H1 (cell line): ENCODE measurements at regions not wholly inside any gene's neighbourhood (a gene's known extent, or its start where the extent isn't known, plus 50 kb on each side); places are given as distances from the start of the nearest gene placed in this dataset.

Experiments used
- CTCF ChIA-PET: fragments of 300-600 bp; sonication (Branson Sonifier 250); formaldehyde crosslinking; loops from one replicate; lab custom pipeline; 2021; ENCODE audit not compliant: partially characterized antibody; lab: Charles Lee
- POLR2A ChIA-PET: fragments of 300-600 bp; sonication (Branson Sonifier 250); formaldehyde crosslinking; loops from one replicate; lab custom pipeline; 2021; ENCODE audit warnings: inconsistent platforms; ENCODE audit not compliant: partially characterized antibody; lab: Charles Lee
- DNase-seq, 2 experiments: peaks; one replicate each; pipeline versions ENCODE4 v3.0.0 to v3.0.0-alpha.2; 2010 to 2022; ENCODE audit warnings: low spot score in 2 of 2, low read depth in 1 of 2, mixed read lengths in 1 of 2
- FAIRE-seq: peaks from 2 replicates; lab custom pipeline; 2011; peaks lifted over from hg19 to GRCh38; lab: Jason Lieb, UNC
- H2AFZ ChIP-seq: 2 replicates; pipeline ENCODE4 v1.8.1; 2012; ENCODE audit warnings: low read length, inconsistent platforms
- H2AK5ac ChIP-seq: 2 replicates; pipeline ENCODE4 v1.6.1; 2013; ENCODE audit warnings: low read depth, low read length
- H2BK120ac ChIP-seq: replicated peaks from 2 replicates; pipeline ENCODE3; 2013; ENCODE audit warnings: low read depth, low read length, inconsistent platforms
- H2BK12ac ChIP-seq: 2 replicates; pipeline ENCODE4 v1.6.1; 2013; ENCODE audit warnings: low read depth, low read length
- H2BK15ac ChIP-seq: 2 replicates; pipeline ENCODE4 v1.6.1; 2013; ENCODE audit warnings: low read length
- H2BK20ac ChIP-seq: 2 replicates; pipeline ENCODE4 v1.6.1; 2013; ENCODE audit warnings: low read length
- H2BK5ac ChIP-seq: 2 replicates; pipeline ENCODE4 v1.6.1; 2013; ENCODE audit warnings: low read depth, low read length
- H3K14ac ChIP-seq: 2 replicates; pipeline ENCODE4 v1.6.1; 2013; ENCODE audit warnings: inconsistent platforms; ENCODE audit not compliant: insufficient read length
- H3K18ac ChIP-seq: 2 replicates; pipeline ENCODE4 v1.6.1; 2013; ENCODE audit warnings: low read length; ENCODE audit errors: extremely low read depth
- H3K23ac ChIP-seq: 2 replicates; pipeline ENCODE4 v1.6.1; 2013; ENCODE audit warnings: inconsistent platforms; ENCODE audit not compliant: insufficient read length
- H3K23me2 ChIP-seq: 2 replicates; pipeline ENCODE4 v1.6.1; 2013; ENCODE audit warnings: low read depth, low read length
- H3K27ac ChIP-seq: 2 replicates; pipeline ENCODE4 v1.6.1; 2011; ENCODE audit warnings: low read depth, low read length, inconsistent platforms
- H3K27me3 ChIP-seq, 4 experiments: replicated peaks in 1 of 4; 1 replicate in 1 of 4; 2 replicates in 3 of 4; pipeline versions ENCODE4 v1.6.1 to v1.8.1; 2011 to 2013; ENCODE audit warnings: low read length in 3 of 4, mild to moderate bottlenecking in 3 of 4, inconsistent platforms in 2 of 4, mixed read lengths in 2 of 4, moderate library complexity in 1 of 4; ENCODE audit not compliant: control insufficient read depth in 3 of 4, insufficient read depth in 3 of 4; ENCODE audit errors: extremely low read depth in 1 of 4
- H3K36me3 ChIP-seq, 4 experiments: 2 replicates each; pipeline versions ENCODE4 v1.6.1 to v1.8.1; 2011 to 2013; ENCODE audit warnings: mild to moderate bottlenecking in 4 of 4, low read length in 3 of 4, moderate library complexity in 2 of 4, control low read depth in 1 of 4, inconsistent platforms in 1 of 4; ENCODE audit not compliant: insufficient read depth in 4 of 4, control insufficient read depth in 2 of 4
- H3K4ac ChIP-seq: replicated peaks from 2 replicates; pipeline ENCODE3; 2013; ENCODE audit warnings: low read length, low read depth, mixed read lengths, inconsistent platforms; ENCODE audit not compliant: insufficient read length
- H3K4me1 ChIP-seq, 4 experiments: replicated peaks in 1 of 4; 1 replicate in 1 of 4; 2 replicates in 3 of 4; pipeline versions ENCODE4 v1.6.1 to v1.8.1; 2011 to 2013; ENCODE audit warnings: low read length in 3 of 4, inconsistent platforms in 2 of 4, mixed read lengths in 1 of 4; ENCODE audit not compliant: insufficient read depth in 4 of 4, control insufficient read depth in 3 of 4
- H3K4me2 ChIP-seq, 2 experiments: 2 replicates each; pipeline versions ENCODE4 v1.6.1 to v1.8.1; 2011 to 2013; ENCODE audit warnings: low read depth in 2 of 2, low read length in 2 of 2, control low read depth in 1 of 2, inconsistent platforms in 1 of 2, mild to moderate bottlenecking in 1 of 2; ENCODE audit not compliant: insufficient read depth in 1 of 2
- H3K4me3 ChIP-seq, 4 experiments: fragments of 200-600, 300-600 bp in 1 of 4; sonication (generic), shearing (Covaris generic), sonication (Bioruptor Twin) in 1 of 4; 2 replicates each; pipeline versions ENCODE4 v1.5.1 to v1.8.1; 2011 to 2016; ENCODE audit warnings: low read length in 4 of 4, low read depth in 3 of 4, control low read depth in 2 of 4, inconsistent platforms in 2 of 4, mild to moderate bottlenecking in 2 of 4, mixed read lengths in 1 of 4, moderate library complexity in 1 of 4; ENCODE audit not compliant: insufficient read depth in 2 of 4; ENCODE audit errors: extremely low read depth in 1 of 4
- H3K56ac ChIP-seq: replicated peaks from 2 replicates; pipeline ENCODE3; 2013; ENCODE audit warnings: low read depth, mild to moderate bottlenecking, mixed read lengths, low read length, inconsistent platforms; ENCODE audit not compliant: insufficient read length
- H3K79me1 ChIP-seq: 2 replicates; pipeline ENCODE4 v1.6.1; 2013; ENCODE audit warnings: low read depth, low read length, control low read depth
- H3K79me2 ChIP-seq, 2 experiments: 2 replicates each; pipeline versions ENCODE4 v1.6.1 to v1.8.1; 2012 to 2013; ENCODE audit warnings: low read length in 2 of 2, mild to moderate bottlenecking in 2 of 2, inconsistent platforms in 1 of 2; ENCODE audit not compliant: insufficient read depth in 2 of 2, control insufficient read depth in 1 of 2
- H3K9ac ChIP-seq, 4 experiments: replicated peaks in 1 of 4; 1 replicate in 1 of 4; 2 replicates in 3 of 4; pipeline versions ENCODE4 v1.6.1 to v1.8.1; 2011 to 2013; ENCODE audit warnings: low read depth in 3 of 4, low read length in 3 of 4, control low read depth in 2 of 4, mild to moderate bottlenecking in 2 of 4, moderate library complexity in 2 of 4, inconsistent platforms in 1 of 4; ENCODE audit errors: extremely low read depth in 1 of 4
- H3K9me3 ChIP-seq, 2 experiments: 2 replicates each; pipeline versions ENCODE4 v1.6.1 to v1.8.1; 2012 to 2013; ENCODE audit warnings: mild to moderate bottlenecking in 2 of 2, moderate library complexity in 2 of 2, control low read depth in 1 of 2, inconsistent platforms in 1 of 2, low read depth in 1 of 2, low read length in 1 of 2, mixed read lengths in 1 of 2; ENCODE audit not compliant: insufficient read depth in 2 of 2
- H4K20me1 ChIP-seq, 2 experiments: replicated peaks in 1 of 2; 2 replicates each; pipeline versions ENCODE3 to v1.8.1; 2011 to 2013; ENCODE audit warnings: inconsistent platforms in 2 of 2, low read length in 2 of 2, mild to moderate bottlenecking in 1 of 2; ENCODE audit not compliant: insufficient read depth in 2 of 2, control insufficient read depth in 1 of 2
- H4K5ac ChIP-seq: 2 replicates; pipeline ENCODE4 v1.6.1; 2013; ENCODE audit warnings: low read length, low read depth, mixed read lengths, inconsistent platforms; ENCODE audit not compliant: insufficient read length
- H4K8ac ChIP-seq: 2 replicates; pipeline ENCODE4 v1.8.0; 2013; ENCODE audit warnings: mild to moderate bottlenecking, moderate library complexity, low read length, inconsistent platforms; ENCODE audit not compliant: insufficient read depth; ENCODE audit errors: extremely low read depth
- H4K91ac ChIP-seq: replicated peaks from 2 replicates; pipeline ENCODE3; 2013; ENCODE audit warnings: low read length, mixed read lengths, inconsistent platforms; ENCODE audit not compliant: insufficient read length
- ATF2 ChIP-seq: IDR thresholded peaks from 2 replicates; pipeline ENCODE4 v1.6.1; 2012; ENCODE audit warnings: low read length, inconsistent platforms
- BRCA1 ChIP-seq: IDR thresholded peaks from 2 replicates; pipeline ENCODE4 v1.6.1; 2012; ENCODE audit warnings: low read depth, low read length, improper control_type of control experiment
- CREB1 ChIP-seq: IDR thresholded peaks from 2 replicates; pipeline ENCODE4 v1.6.1; 2012; ENCODE audit warnings: inconsistent platforms
- KDM4A ChIP-seq: IDR thresholded peaks from one replicate; pipeline ENCODE4 v1.7.1; 2012; ENCODE audit warnings: low read depth, mild to moderate bottlenecking, moderate library complexity, low read length, inconsistent platforms; ENCODE audit not compliant: severe bottlenecking
- MAFK ChIP-seq: IDR thresholded peaks from 2 replicates; pipeline ENCODE4 v1.6.1; 2012; ENCODE audit warnings: low read depth, mild to moderate bottlenecking, improper control_type of control experiment, low read length
- NANOG ChIP-seq: IDR thresholded peaks from 2 replicates; pipeline ENCODE4 v1.6.1; 2011; ENCODE audit warnings: low read length, low read depth, mild to moderate bottlenecking, inconsistent platforms; ENCODE audit not compliant: insufficient read depth, poor library complexity, severe bottlenecking
- SIRT6 ChIP-seq: IDR thresholded peaks from one replicate; pipeline ENCODE4 v1.7.1; 2012; ENCODE audit warnings: low read length, inconsistent platforms
- SRF ChIP-seq: IDR thresholded peaks from 2 replicates; pipeline ENCODE4 v1.6.1; 2011; ENCODE audit warnings: mild to moderate bottlenecking, low read depth, low read length, moderate library complexity
- TAF1 ChIP-seq: IDR thresholded peaks from 2 replicates; pipeline ENCODE4 v1.6.1; 2011; ENCODE audit warnings: mild to moderate bottlenecking, low read depth, low read length
- TBP ChIP-seq: IDR thresholded peaks from 2 replicates; pipeline ENCODE4 v1.6.1; 2011; ENCODE audit warnings: low read depth, low read length, improper control_type of control experiment
- YY1 ChIP-seq: IDR thresholded peaks from 2 replicates; pipeline ENCODE4 v1.6.1; 2011; ENCODE audit warnings: low read depth, mild to moderate bottlenecking, low read length
- ZNF274 ChIP-seq: IDR thresholded peaks from 2 replicates; pipeline ENCODE4 v1.7.0; 2012; ENCODE audit warnings: low read length, borderline replicate concordance; ENCODE audit errors: extremely low read depth
- WGBS, 2 experiments: shearing (Covaris generic) in 1 of 2; methylation state at CpG; one replicate each; pipeline versions ENCODE4 v1.1.6 to v1.1.7; 2013 to 2015; ENCODE audit warnings: low lambda C conversion rate in 2 of 2, mixed read lengths in 2 of 2, inconsistent platforms in 1 of 2, low coverage in 1 of 2, missing lambda C conversion rate in 1 of 2; ENCODE audit not compliant: insufficient replicate concordance in 2 of 2, insufficient coverage in 1 of 2, insufficient read length in 1 of 2; ENCODE audit errors: extremely low coverage in 1 of 2, missing lambda C conversion rate in 1 of 2; 5-methylcytosine and 5-hydroxymethylcytosine counted together
- TF ChIP-seq, protein P1 (sequence below): IDR thresholded peaks from 2 replicates; pipeline ENCODE4 v1.6.1; 2012; ENCODE audit warnings: inconsistent platforms

GRCh38 chr3:107024551-107025026, 352.6 kb upstream of the CCDC54 start:
- no peak overlapping the region for H3K9ac ChIP-seq
- ChIA-PET CTCF (interaction anchor here (0.6 kb wide), 1 partner anchor 33 kb away, joined by 3 read pairs; no protein-coding TSS in a partner anchor), POLR2A (no interaction called here)
- no peaks in the 10 kb centered on the region for H3K79me2 ChIP-seq
- H3K56ac ChIP-seq, result no peak overlapping the region
- H2BK15ac ChIP-seq, result no peak overlapping the region
- H4K5ac ChIP-seq, result no peak overlapping the region
- H3K4me2 ChIP-seq, result no peak overlapping the region
- H3K27ac ChIP-seq, result no peak overlapping the region
- no peaks in the 10 kb centered on the region for H3K79me1 ChIP-seq
- no peak overlapping the region for H2BK12ac ChIP-seq
- no peaks in the 10 kb centered on the region for H3K9me3 ChIP-seq
- no peak overlapping the region for H4K91ac ChIP-seq
- H3K4ac ChIP-seq, result no peak overlapping the region
- H2BK5ac ChIP-seq, result no peak overlapping the region
- H3K4me3 ChIP-seq, result no peak overlapping the region
- no peak overlapping the region for H2AK5ac ChIP-seq
- no peak overlapping the region for H2BK20ac ChIP-seq
- 75% methylated on average over 2 of the region's 2 CpGs; no CpG with 5 or more reads in 1 of the 2 experiments for WGBS, 2 experiments
- peak overlapping the region; percentile 33 for H2BK120ac ChIP-seq
- H3K18ac ChIP-seq, result no peak overlapping the region
- H4K8ac ChIP-seq, result no peak overlapping the region
- H3K27me3 ChIP-seq, result no peaks in the 10 kb centered on the region
- H3K36me3 ChIP-seq, result no peaks in the 10 kb centered on the region
- H2AFZ ChIP-seq, result no peak overlapping the region
- H3K14ac ChIP-seq, result no peak overlapping the region
- H4K20me1 ChIP-seq, result no peaks in the 10 kb centered on the region
- H3K23me2 ChIP-seq, result no peaks in the 10 kb centered on the region
- no peak overlapping the region for H3K23ac ChIP-seq
- FAIRE-seq (no peak), DNase-seq (no peak)
- no peaks in the 10 kb centered on the region for H3K4me1 ChIP-seq
- no peak for TF ChIP-seq NANOG
- no peak for TF ChIP-seq MAFK
- TF ChIP-seq YY1, result no peak
- no peak for TF ChIP-seq BRCA1
- TF ChIP-seq TAF1, result no peak
- TF ChIP-seq CREB1, result no peak
- TF ChIP-seq, protein P1, sequence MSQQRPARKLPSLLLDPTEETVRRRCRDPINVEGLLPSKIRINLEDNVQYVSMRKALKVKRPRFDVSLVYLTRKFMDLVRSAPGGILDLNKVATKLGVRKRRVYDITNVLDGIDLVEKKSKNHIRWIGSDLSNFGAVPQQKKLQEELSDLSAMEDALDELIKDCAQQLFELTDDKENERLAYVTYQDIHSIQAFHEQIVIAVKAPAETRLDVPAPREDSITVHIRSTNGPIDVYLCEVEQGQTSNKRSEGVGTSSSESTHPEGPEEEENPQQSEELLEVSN, result no peak
- TF ChIP-seq KDM4A, result no peak
- no peak for TF ChIP-seq ZNF274
- no peak for TF ChIP-seq TBP
- no peak for TF ChIP-seq ATF2
- no peak for TF ChIP-seq SRF
- no peak for TF ChIP-seq SIRT6
